ENCODE measurements at regions not wholly inside any gene's neighbourhood (a gene's known extent, or its start where the extent isn't known, plus 50 kb on each side); places are given as distances from the start of the nearest gene placed in this dataset.

DNA sequence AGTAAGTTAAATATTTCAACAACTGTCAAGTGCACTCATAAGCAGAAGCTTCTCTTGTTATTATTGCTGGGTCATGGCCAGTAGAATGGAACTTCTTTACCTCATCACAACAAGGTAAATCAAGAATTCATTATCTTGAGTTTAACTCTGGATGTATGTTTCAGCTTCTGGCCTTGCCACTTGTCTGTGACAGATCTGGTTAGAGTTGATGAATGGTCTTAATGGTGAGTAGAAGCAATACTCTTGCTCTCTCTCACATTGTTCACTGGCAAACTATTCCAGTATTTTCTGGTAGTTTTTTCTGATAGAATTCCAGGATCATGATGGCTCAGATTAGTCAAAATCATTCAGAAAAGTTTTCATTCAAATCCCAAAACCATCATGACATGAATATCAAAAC is 51.3 kb upstream of the NR4A2 start:
- no peak for DNase-seq (ENCODE audit: low read depth in 2 of 2)

GRCh38 chr2:156385242-156385641 is 50.9 kb upstream of the GPD2 start:
- DNase-seq (ENCODE audit: low read depth in 2 of 2) = peak in 1 of 2 experiments; percentile 6
